GM19238 (cell line): ENCODE measurements at regions not wholly inside any gene's neighbourhood (a gene's known extent, or its start where the extent isn't known, plus 50 kb on each side); places are given as distances from the start of the nearest gene placed in this dataset.

Source experiments
- DNase-seq: peaks from one replicate; pipeline ENCODE4 v3.0.0; 2011; ENCODE audit warnings: low spot score; ENCODE audit not compliant: insufficient read length

- DNase-seq, result no peak
These were observed 1372.4 kb downstream of the C4orf33 start for GRCh38 chr4:130468340-130468739.

GRCh38 chr4:130478406-130478805 is 1382.5 kb downstream of the C4orf33 start:
- no peak for DNase-seq

- DNase-seq, result no peak
These were observed 1383.1 kb downstream of the C4orf33 start for GRCh38 chr4:130479020-130479419.

- no peak for DNase-seq
These were observed 1383.7 kb downstream of the C4orf33 start for GRCh38 chr4:130479674-130480073.

GRCh38 chr4:130484826-130485225 is 1388.9 kb downstream of the C4orf33 start:
- DNase-seq, result no peak

GRCh38 chr4:130485371-130485770 is 1389.4 kb downstream of the C4orf33 start:
- DNase-seq, result no peak

- DNase-seq, result no peak
These were observed 1390.2 kb downstream of the C4orf33 start for GRCh38 chr4:130486186-130486585.

GRCh38 chr4:130486841-130487240 is 1390.9 kb downstream of the C4orf33 start:
- DNase-seq, result no peak

GRCh38 chr4:130510661-130511060 is 1414.7 kb downstream of the C4orf33 start:
- DNase-seq, result no peak

- DNase-seq, result no peak
These were observed 1415.8 kb downstream of the C4orf33 start for GRCh38 chr4:130511776-130512175.

GRCh38 chr4:130524057-130524456 is 1428.1 kb downstream of the C4orf33 start:
- DNase-seq, result no peak

GRCh38 chr4:130530505-130530904 is 1434.6 kb downstream of the C4orf33 start:
- no peak for DNase-seq

GRCh38 chr4:130534651-130535050 is 1438.7 kb downstream of the C4orf33 start:
- DNase-seq, result no peak

GRCh38 chr4:130542953-130543352 is 1447.0 kb downstream of the C4orf33 start:
- DNase-seq, result no peak

GRCh38 chr4:130545171-130545570 is 1449.2 kb downstream of the C4orf33 start:
- no peak for DNase-seq

GRCh38 chr4:130545596-130545995 is 1449.6 kb downstream of the C4orf33 start:
- DNase-seq, result no peak

GRCh38 chr4:130559268-130559667 is 1463.3 kb downstream of the C4orf33 start:
- no peak for DNase-seq

GRCh38 chr4:130563185-130563888 is 1467.4 kb downstream of the C4orf33 start:
- no peak for DNase-seq

- DNase-seq, result no peak
These were observed 1468.0 kb downstream of the C4orf33 start for GRCh38 chr4:130563889-130564418.

- DNase-seq, result no peak
These were observed 1472.8 kb downstream of the C4orf33 start for GRCh38 chr4:130568746-130569145.

- no peak for DNase-seq
These were observed 1477.8 kb downstream of the C4orf33 start for GRCh38 chr4:130573742-130574141.

- DNase-seq, result no peak
These were observed 1478.3 kb downstream of the C4orf33 start for GRCh38 chr4:130574215-130574614.

GRCh38 chr4:130576218-130576617 is 1480.3 kb downstream of the C4orf33 start:
- DNase-seq, result no peak
